Liver (tissue), 7 donors: ENCODE measurements at regions not wholly inside any gene's neighbourhood (a gene's known extent, or its start where the extent isn't known, plus 50 kb on each side); places are given as distances from the start of the nearest gene placed in this dataset.
"Not testable (repeated sequence)": the region's sequence is repeated elsewhere in the genome, so short reads cannot be mapped to it uniquely, and the experiment has no call there.

ENCODE experiments used
- DNase-seq: peaks from one replicate; pipeline ENCODE4 v3.0.0-alpha.2; 2017; ENCODE audit warnings: low spot score
- H3K27ac ChIP-seq, 2 donors: one replicate each; pipeline ENCODE4 v1.7.0; 2013; ENCODE audit warnings: inconsistent platforms in 2 of 2, low read length in 2 of 2, control low read depth in 1 of 2, low read depth in 1 of 2, mild to moderate bottlenecking in 1 of 2
- H3K27me3 ChIP-seq, 4 donors: one replicate each; pipeline versions ENCODE4 v1.6.1 to v1.7.0; 2013; ENCODE audit warnings: low read length in 3 of 4, inconsistent platforms in 1 of 4, mild to moderate bottlenecking in 1 of 4, moderate library complexity in 1 of 4; ENCODE audit not compliant: control insufficient read depth in 4 of 4, insufficient read depth in 4 of 4
- H3K36me3 ChIP-seq, 4 donors: one replicate each; pipeline versions ENCODE4 v1.6.1 to v1.7.0; 2013; ENCODE audit warnings: low read length in 3 of 4, mild to moderate bottlenecking in 3 of 4, low read depth in 1 of 4, moderate library complexity in 1 of 4; ENCODE audit not compliant: control insufficient read depth in 4 of 4, insufficient read depth in 3 of 4
- H3K4me1 ChIP-seq, 4 donors: one replicate each; pipeline versions ENCODE4 v1.6.1 to v1.7.0; 2013; ENCODE audit warnings: low read length in 3 of 4, mild to moderate bottlenecking in 3 of 4, moderate library complexity in 1 of 4; ENCODE audit not compliant: control insufficient read depth in 4 of 4, insufficient read depth in 4 of 4
- H3K4me3 ChIP-seq, 3 donors: one replicate each; pipeline versions ENCODE4 v1.6.1 to v1.7.0; 2013; ENCODE audit warnings: low read length in 3 of 3, control low read depth in 1 of 3, low read depth in 1 of 3, mild to moderate bottlenecking in 1 of 3
- H3K9ac ChIP-seq, 2 donors: one replicate each; pipeline ENCODE4 v1.7.0; 2013; ENCODE audit warnings: low read length in 2 of 2, mild to moderate bottlenecking in 2 of 2, moderate library complexity in 2 of 2, control low read depth in 1 of 2, low read depth in 1 of 2
- H3K9me3 ChIP-seq, 4 donors: one replicate each; pipeline versions ENCODE4 v1.6.1 to v1.7.0; 2013; ENCODE audit warnings: low read length in 3 of 4; ENCODE audit not compliant: control insufficient read depth in 4 of 4
- EGR1 ChIP-seq, 2 donors: IDR thresholded peaks; 2 replicates each; pipeline ENCODE4 v1.6.1; 2016 to 2018; ENCODE audit warnings: antibody characterized with exemption in 2 of 2, low read depth in 2 of 2
- FOXA1 ChIP-seq: IDR thresholded peaks from 2 replicates; pipeline ENCODE4 v1.6.1; 2016; ENCODE audit warnings: antibody characterized with exemption
- FOXA2 ChIP-seq: IDR thresholded peaks from 2 replicates; pipeline ENCODE4 v1.6.1; 2016; ENCODE audit warnings: antibody characterized with exemption
- GABPA ChIP-seq, 2 donors: IDR thresholded peaks in 1 of 2; conservative IDR thresholded peaks in 1 of 2; 2 replicates each; pipeline ENCODE4 v1.6.1; 2016; ENCODE audit warnings: antibody characterized with exemption in 2 of 2, mild to moderate bottlenecking in 1 of 2, moderate library complexity in 1 of 2
- HNF4A ChIP-seq, 2 donors: conservative IDR thresholded peaks; 2 replicates each; pipeline ENCODE4 v1.6.1; 2016; ENCODE audit warnings: antibody characterized with exemption in 2 of 2, mild to moderate bottlenecking in 2 of 2
- JUND ChIP-seq, 2 donors: IDR thresholded peaks; 2 replicates each; pipeline ENCODE4 v1.6.1; 2016; ENCODE audit warnings: antibody characterized with exemption in 2 of 2
- RAD21 ChIP-seq, 2 donors: IDR thresholded peaks; 2 replicates each; pipeline ENCODE4 v1.6.1; 2016; ENCODE audit warnings: antibody characterized with exemption in 2 of 2, mild to moderate bottlenecking in 2 of 2
- SP1 ChIP-seq: IDR thresholded peaks from 2 replicates; pipeline ENCODE4 v1.6.1; 2018; ENCODE audit warnings: antibody characterized with exemption, mild to moderate bottlenecking
- YY1 ChIP-seq: IDR thresholded peaks from 2 replicates; pipeline ENCODE4 v1.6.1; 2016; ENCODE audit warnings: antibody characterized with exemption, mild to moderate bottlenecking
- WGBS: extraction: QIAGEN DNeasy Blood & Tissue Kit; methylation state at CpG from one replicate; pipeline ENCODE4 v1.1.7; 2013; 5-methylcytosine and 5-hydroxymethylcytosine counted together
- TF ChIP-seq, protein P1 (sequence below): IDR thresholded peaks from 2 replicates; pipeline ENCODE4 v1.6.1; 2016; ENCODE audit warnings: antibody characterized with exemption
- TF ChIP-seq, protein P2 (sequence below): IDR thresholded peaks from 2 replicates; pipeline ENCODE4 v1.6.1; 2016; ENCODE audit warnings: antibody characterized with exemption
- donor health status: healthy.
- donor health status: healthy.
- donor health status: healthy.
- donor health status: healthy.

DNA sequence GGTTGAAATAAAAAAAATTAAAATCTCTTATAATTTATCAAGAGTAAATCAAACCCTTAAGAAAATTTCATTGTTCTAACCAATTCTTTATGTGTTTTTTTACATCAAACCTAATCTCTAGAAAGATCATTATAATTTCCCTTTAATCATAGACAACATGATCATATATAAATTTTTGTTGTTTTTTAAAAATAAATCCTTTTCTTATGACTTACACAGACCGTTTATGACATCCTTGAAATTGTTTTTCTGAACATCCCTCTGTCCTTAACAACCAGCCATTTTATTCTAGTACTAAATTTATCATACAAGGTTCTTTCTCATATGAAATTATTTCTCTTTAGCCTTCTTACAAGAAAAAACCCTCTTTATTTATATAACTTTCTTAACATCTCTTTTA lies 62.7 kb upstream of the GABRE start:
- no peaks in the 10 kb centered on the region for H3K36me3 ChIP-seq
- 48% methylated on average over 1 of the region's 1 CpG for WGBS
- no peak overlapping the region for H3K4me3 ChIP-seq

DNA sequence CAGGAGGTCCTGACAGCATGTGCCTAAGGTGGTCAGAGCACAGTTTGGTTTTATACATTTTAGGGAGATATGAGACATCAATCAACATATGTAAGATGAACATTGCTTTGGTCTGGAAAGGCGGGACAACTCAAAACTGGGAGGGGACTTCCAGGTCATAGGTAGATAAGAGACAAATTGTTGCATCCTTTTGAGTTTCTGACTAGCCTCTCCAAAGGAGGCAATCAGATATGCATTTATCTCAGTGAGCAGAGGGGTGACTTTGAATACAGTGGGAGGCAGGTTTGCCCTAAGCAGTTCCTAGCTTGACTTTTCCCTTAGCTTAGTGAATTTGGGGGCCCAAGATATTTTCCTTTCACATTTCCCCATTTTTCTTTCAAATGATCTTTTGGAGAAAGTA lies 56.9 kb upstream of the GABRE start:
- not testable (repeated sequence) for H3K9ac ChIP-seq, H3K4me3 ChIP-seq, H3K36me3 ChIP-seq, H3K27ac ChIP-seq, DNase-seq, H3K27me3 ChIP-seq, H3K9me3 ChIP-seq, H3K4me1 ChIP-seq
- 65% methylated on average over 1 of the region's 1 CpG for WGBS

More for the DNA sequence above, 62.7 kb upstream of the GABRE start:
- Histone ChIP-seq H3K9me3 (peaks cover 0 to 3% (median 0%) of the 10 kb centered on the region in 4 donors), H3K27me3 (no peaks in the 10 kb centered on the region), H3K4me1 (no peaks in the 10 kb centered on the region), H3K27ac (no peak overlapping the region), H3K9ac (no peak overlapping the region)
- TF ChIP-seq, protein P1, sequence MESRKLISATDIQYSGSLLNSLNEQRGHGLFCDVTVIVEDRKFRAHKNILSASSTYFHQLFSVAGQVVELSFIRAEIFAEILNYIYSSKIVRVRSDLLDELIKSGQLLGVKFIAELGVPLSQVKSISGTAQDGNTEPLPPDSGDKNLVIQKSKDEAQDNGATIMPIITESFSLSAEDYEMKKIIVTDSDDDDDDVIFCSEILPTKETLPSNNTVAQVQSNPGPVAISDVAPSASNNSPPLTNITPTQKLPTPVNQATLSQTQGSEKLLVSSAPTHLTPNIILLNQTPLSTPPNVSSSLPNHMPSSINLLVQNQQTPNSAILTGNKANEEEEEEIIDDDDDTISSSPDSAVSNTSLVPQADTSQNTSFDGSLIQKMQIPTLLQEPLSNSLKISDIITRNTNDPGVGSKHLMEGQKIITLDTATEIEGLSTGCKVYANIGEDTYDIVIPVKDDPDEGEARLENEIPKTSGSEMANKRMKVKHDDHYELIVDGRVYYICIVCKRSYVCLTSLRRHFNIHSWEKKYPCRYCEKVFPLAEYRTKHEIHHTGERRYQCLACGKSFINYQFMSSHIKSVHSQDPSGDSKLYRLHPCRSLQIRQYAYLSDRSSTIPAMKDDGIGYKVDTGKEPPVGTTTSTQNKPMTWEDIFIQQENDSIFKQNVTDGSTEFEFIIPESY: no peak
- TF ChIP-seq GABPA (IDR thresholded peaks at IDR 0.05 in 1 of 2, conservative IDR thresholded peaks at IDR 0.05 in 1 of 2) (no peak), YY1 (no peak), FOXA1 (no peak), RAD21 (IDR thresholded peaks at IDR 0.05) (no peak), SP1 (no peak), HNF4A (conservative IDR thresholded peaks at IDR 0.05) (no peak), EGR1 (IDR thresholded peaks at IDR 0.05; ENCODE audit: low read depth in 2 of 2) (no peak)
- no peak for DNase-seq

DNA sequence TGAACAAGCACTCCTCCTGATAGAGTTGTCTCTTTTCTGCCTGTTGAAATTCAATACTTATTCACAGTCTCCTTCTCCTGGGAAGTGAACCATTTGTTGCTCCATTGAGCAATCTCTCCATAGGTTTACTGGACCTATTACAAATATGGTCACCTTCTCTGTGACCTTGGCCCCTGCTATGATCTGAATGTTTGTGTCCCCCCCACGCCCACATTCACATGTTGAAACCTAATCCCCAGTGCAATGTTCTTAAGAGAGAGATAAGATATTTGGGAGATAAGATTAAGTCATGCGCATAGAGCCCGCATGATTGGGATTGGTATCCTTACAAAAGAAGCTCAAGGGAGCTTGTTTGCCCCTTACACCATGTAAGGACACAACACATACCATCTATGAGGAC lies 54.1 kb upstream of the GABRE start:
- H3K4me3 ChIP-seq: no peak overlapping the region
- no peak overlapping the region for H3K27ac ChIP-seq
- H3K36me3 ChIP-seq: no peaks in the 10 kb centered on the region
- WGBS: 80% methylated on average over 3 of the region's 3 CpGs
- TF ChIP-seq FOXA1 (no peak), SP1 (no peak), JUND (IDR thresholded peaks at IDR 0.05) (no peak), FOXA2 (no peak)
- TF ChIP-seq, protein P1: no peak
- TF ChIP-seq, protein P2, sequence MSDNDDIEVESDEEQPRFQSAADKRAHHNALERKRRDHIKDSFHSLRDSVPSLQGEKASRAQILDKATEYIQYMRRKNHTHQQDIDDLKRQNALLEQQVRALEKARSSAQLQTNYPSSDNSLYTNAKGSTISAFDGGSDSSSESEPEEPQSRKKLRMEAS: no peak
- H3K27me3 ChIP-seq: no peaks in the 10 kb centered on the region
- no peak overlapping the region for H3K9ac ChIP-seq
- H3K9me3 ChIP-seq: no peaks in the 10 kb centered on the region
- peaks cover 0 to 3% (median 3%) of the 10 kb centered on the region in 4 donors for H3K4me1 ChIP-seq
- DNase-seq: no peak
